ENCODE measurements at regions not wholly inside any gene's neighbourhood (a gene's known extent, or its start where the extent isn't known, plus 50 kb on each side); places are given as distances from the start of the nearest gene placed in this dataset.
"Not testable (repeated sequence)": the region's sequence is repeated elsewhere in the genome, so short reads cannot be mapped to it uniquely, and the experiment has no call there.

DNA sequence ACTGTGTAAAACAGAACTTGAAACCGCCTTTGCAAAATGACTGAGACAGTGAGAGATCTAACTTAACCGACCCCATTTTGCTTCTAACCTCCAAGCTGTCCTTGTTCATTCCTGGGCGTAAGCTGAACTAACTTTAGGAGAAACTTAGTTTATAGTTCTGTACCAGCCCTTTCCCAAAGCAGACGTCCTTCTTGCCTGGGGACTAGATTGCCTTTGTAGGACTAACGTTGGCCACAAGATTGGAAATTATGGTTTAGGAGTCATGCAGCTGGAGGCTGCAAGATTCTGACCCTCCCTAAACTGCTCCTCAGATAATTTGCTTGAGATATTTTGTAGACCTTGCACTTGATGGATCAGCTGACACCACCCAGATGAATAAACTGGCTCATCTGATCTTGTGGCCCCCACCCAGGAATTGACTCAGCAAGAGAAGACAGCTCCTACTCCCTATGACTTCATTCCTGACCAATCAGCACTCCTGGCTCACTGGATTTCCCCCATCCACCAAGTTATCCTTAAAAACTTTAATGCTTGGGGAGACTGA, 219.9 kb upstream of the PROK2 start:
- DNase-seq: no peak

DNA sequence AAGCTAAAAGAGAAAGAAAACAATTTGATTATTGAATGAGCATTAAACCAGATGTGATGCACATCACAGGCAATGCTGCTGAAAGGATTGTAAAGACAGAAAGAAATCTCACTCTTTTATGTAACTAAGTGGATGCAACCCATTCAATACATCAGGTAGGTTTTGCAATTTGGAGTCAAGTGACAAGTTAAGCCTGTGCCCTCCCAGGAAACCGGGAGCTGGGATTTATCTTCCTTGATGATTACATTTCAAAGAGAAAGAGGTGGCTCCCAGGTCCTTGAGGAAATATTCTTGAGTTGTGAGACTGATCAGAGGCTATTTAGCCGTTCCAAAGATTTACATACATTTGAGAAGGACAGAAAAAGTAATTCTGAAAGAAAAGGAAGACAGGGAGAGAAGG, 219.0 kb upstream of the PROK2 start:
- DNase-seq: no peak

DNA sequence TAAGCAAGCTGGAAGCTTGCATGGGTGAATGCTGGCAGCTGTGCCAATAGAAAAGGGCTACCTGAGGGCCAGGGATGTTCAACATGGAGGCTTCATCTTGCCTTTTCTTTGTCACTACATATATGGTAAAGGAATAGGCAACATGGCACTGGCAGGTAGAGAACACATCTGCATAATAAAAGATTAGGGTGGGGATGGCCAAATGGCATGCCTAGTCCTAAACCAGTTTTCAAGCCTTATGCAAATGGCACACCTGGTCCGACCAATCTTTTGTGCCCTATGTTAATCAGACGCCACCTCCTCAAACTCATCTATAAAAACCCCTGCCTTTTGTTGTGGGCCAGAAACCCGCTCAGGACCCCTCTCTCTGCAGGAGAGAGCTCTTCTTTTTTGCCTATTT, 216.8 kb upstream of the PROK2 start:
- DNase-seq: no peak

DNA sequence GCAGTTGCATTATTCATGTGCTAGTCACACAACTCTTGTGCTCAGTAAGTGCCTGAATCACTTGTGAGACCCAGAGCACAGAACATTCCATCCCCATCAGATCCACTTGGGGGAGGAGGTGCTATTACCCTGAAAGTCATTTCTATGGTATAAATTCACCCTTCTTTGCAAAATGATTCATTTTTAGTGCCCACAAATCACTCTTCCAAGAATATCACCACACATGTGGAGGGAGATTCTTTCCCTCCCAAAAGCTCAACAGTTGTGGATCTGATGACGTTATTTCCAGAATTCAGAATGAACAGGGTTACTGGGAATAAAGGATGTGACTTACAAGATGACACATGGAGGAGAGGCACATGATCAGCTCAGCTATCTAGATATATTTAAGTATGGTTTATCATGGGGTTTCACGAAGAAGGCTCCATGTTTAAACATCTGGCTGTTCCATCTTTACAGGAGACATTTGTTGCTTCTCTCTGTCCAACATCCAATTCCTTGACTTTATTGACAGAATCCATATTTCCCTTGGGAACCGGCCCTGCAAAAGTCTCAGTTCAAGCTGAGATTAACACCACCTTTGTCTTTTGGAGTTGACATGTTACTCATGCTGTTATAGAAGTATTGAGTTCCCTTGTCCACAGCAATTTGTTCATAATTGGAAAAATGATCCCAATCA, 214.2 kb upstream of the PROK2 start:
- no peak for DNase-seq

DNA sequence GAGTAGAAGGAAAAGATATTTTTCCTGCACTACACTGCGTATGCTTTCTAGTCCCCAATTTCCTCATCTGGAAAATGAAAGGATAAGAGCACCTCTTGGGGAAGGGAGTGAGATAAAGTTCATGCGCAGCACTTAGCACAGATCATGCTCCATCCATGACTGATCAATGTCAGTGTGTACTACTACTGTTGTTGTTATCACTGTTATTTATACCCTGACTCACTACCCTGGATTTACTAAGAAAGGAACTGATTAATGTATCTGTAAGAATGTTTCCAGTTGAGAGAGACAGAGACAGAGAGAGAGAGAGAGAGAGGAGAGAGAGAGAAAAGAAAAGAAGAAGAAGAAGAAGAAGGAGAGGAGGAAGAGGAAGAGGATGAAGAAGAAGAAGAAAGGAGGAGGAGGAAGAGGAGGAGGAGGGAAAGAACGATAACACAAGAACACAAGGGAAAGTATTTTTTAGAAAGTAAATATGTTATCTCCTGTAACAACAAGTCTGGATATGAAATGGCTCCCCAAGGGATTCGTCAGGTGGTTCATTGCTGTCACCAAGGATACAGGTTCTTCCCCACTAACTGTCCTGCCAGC, 212.2 kb upstream of the PROK2 start:
- DNase-seq: no peak

DNA sequence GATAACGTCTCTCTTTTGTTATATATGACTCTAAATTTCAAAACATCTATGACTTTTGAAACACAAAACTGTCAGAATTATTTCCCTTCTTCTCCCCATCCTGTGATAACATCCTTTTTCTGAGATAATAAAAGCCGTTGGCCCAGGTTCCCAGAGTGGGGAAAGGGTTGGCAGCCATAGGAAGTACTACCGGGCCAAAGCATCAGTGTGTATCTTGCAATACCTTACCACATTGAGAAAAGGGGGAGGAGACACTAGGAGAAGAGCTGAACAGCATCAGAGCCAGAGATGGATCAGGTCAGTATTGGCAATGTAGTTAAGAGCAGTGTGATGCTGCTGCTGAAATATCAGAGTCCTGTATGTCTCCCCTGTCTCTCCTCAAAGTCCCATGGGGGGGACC, 210.0 kb upstream of the PROK2 start:
- no peak for DNase-seq

DNA sequence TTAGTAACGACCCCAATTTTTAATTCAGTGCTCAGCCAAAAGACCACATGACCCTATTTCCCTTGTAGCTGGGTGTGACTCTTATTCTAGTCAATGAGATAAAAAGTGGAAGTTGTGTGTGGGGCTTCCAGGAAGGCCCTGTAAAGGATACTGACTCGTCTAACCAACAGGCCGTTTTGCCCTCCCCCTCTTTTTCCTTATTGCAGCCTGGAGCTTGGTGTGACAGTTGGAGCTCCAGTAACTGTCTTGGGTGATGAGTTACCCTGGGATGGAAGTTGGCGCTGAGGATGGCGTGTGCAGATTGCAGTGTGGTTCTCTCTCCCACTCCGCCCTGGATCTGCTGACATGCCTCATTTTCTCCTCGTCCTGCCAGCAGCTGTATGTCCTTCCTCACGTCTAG, 209.3 kb upstream of the PROK2 start:
- no peak for DNase-seq

DNA sequence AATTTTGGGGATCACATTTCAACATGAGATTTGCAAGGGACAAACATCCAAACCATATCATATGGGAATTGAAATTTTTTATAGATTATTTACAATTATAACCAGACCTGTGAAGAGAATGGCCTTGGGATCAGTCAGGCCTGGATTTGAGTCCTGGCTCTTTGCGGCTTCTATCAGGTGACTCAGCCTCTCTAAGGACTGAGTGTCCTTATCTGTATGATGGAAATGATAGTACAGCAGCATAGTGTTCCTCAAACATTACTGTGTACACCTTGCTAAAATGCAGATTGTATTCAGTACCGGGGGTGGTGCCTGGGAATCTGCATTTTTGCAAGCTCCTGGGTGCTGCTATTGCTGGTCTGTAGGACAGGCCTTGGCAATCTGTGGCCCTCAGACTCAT, 206.7 kb upstream of the PROK2 start:
- DNase-seq: no peak

DNA sequence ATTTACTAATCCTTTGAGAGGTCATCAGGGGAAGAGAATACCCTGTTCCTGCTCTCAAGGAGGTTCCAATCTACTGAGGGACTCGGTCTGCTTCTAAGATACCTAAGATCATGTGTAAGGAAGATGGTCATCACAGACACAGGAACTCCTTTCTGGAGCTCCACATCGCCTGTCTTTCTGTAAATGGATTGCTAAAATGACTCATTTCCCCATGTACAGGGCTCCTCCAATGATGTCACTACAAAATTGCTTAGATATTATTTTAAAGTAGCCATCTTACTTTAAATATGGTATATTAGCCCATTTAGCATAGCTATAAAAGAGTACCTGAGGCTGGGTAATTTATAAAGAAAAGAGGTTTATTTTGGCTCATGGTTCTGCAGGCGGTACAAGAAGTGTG, 206.1 kb upstream of the PROK2 start:
- DNase-seq: no peak

DNA sequence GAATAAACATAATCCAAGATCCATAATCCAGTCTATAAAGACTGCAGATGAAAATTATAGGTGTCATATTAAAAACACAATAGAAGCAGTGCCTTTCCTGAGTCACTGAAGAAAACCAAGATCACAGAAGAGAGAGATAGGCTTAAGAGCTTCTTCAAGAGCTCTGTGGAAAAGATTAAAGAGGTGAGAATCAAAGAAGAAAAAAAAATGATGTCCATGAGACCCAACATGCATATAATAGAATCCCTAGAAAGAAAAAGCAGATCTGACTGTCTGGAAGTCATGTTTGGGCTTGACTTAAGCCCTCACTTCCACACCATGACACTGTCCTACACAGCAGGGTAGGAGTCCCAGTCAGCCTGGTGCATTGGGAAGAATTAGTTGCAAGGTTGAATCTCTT, 205.6 kb upstream of the PROK2 start:
- no peak for DNase-seq

DNA sequence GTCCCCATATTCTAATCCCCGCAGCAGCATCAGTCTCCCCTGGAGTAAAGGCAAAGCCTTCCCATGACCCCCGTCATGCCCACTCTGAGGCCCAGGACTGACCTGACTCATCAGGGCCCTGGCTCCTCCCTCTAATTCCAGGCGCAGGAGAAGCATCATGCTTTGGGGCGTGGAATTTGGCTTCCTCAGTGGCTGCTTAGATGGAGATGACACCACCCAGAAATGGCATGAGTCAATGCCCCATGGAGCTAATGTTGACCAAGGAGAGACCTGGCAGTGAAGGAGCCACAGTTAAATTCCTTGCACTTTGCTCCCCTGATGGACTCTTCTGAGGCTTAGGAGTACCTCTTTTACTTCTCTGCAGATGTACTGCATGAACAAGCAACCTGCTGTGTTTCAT, 204.2 kb upstream of the PROK2 start:
- no peak for DNase-seq

DNA sequence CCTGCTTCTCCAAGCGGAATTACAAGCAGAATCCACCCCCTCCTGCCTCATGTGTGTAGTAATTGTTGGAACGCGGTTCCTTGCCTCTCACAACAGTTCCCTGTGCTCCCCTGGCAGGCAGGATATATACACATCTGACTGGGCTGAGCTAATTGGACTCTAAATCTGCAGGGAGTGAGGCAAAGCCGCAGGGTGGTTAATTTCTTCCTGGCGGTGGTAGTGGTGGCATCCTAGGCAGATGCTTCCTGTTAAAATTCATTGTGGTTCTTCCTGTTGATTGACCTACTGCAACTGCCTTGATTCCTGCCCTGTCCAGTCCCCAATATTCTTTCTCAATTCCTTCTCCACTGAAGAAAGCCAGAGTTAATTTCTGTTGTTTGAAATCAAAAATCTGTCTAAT, 202.9 kb upstream of the PROK2 start:
- no peak for DNase-seq

DNA sequence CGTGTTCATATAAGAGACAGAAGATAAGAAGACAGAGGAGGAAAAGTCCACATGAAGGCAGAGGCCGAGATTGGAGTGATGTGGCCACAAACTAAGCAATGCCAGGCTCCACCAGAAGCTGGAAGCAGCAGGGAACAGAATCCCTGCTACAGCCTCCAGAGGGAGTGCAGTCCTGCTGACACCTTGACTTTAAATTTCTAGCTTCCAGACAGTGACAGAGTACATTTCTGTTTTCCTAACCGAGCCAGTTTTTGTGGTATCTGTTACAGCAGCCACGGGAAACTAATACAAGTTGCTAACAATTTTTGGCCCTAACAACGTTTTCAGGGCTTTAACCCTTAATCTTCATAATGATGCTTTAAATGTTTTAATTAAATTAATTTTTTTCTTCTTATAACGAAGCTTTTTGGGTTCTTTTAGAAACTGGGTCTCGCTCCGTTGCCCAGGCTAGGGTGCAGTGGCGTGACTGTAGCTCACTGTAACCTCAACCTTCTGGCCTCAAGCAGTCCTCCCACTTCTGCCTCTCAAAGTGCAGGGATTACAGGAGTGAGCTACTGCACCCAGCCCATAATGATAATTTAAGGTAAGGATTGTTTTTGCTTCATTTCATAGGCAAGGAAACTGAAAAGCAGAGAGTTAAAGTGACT, 202.3 kb upstream of the PROK2 start:
- no peak for DNase-seq

DNA sequence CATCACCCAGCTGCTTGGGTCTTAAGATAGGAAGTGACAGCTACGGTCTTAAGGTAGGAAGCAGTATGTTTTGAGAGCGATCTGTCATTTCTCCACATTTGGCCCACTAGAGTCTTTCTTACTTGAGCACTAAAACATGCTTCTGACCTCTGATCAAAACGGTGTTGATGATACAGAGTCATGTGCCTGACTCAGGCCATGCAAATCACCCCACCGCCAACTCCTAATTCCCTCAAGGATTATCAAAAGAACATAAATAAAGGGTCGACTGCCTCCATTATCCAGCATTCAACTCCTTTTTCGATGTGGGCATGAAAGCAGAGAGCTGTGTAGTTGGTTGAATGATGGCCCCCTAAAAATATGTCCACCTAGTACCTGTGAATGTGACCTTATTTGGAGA, 201.7 kb upstream of the PROK2 start:
- no peak for DNase-seq

DNA sequence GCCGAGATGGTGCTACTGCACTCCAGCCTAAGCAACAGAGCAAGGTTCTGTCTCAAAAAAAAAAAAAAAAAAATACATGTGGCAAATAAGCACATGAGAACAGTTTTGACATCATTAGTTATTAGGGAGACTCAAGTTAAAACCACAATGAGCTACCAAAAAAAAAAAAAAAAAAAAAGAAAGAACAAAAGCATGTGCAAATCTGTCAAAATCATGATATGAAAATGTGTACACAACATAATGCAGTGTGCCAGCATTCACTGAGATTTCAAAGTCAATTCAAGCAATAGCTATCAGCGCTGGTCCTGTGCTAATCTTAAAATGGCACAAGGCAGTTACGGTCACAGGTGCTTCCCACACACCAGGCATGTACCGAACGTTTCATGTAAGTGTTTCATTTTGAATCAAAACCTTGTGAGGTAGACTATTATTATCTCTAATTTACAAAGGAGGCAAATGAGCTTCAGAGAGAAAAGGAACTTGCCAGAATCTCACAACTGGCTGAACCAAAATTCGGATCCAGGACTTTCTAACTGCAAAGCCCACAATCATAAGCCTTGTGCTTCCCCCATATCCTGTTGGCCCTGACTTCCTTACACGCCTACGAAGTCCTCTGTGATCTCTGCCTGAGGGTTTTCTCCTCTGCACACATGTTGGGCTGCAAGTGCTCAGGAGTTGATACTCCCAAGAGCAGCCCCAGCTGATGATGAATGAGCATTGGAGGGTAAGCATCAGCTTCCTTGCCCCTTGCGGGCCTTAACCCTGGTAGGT, 200.1 kb upstream of the PROK2 start:
- no peak for DNase-seq

DNA sequence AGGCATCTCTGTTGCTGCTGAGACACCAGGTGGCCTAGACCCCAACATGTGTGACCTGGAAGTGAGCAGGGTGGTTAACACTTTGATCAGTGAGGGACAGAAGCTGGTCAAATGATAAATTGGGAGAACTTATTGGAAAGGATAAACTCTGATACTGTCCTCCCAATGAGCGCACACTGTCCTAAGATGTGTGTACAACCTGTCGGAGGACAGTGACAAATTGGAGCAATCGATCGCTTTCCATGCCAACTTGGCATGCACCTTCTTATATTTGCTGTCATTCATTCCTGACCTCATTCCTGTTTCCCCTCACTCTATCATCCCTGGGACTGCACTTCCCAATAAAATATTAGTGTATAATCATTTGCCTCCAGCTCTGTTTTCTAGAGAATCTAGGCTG, 198.7 kb upstream of the PROK2 start:
- DNase-seq: no peak

DNA sequence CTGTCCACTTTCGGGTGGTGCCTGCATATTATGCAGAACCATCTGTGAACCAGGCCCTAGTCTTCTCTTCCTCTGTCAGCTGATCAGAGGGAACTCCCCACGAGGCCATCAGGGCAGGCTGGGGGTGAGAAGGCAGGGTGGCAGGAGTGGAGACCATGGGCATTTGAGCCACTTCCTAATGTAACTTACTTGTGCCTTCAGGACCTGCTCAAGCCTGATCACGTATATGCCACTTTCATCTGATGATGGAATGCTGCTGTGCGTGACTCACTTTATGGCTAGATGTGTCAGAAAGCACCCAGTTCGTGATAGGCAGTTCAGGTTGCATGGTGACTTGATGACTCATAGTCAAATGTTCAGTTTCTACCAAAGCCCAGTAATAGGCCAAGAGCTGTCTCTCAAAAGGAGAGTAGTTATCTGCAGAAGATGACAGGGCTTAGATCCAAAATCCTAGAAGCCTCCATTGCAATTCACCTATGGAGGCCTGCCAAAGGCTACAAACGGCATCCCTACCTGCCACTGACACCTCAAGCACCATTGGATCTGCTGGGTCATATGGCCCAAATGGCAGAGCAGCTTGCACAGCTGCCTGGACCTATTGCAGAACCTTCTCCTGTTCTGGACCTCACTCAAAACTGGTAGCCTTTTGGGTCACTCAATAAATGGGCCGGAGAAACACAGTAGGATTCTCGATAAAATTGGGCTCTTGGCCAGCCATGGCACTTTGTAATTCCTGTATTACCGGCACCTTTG, 197.7 kb upstream of the PROK2 start:
- DNase-seq: not testable (repeated sequence)

DNA sequence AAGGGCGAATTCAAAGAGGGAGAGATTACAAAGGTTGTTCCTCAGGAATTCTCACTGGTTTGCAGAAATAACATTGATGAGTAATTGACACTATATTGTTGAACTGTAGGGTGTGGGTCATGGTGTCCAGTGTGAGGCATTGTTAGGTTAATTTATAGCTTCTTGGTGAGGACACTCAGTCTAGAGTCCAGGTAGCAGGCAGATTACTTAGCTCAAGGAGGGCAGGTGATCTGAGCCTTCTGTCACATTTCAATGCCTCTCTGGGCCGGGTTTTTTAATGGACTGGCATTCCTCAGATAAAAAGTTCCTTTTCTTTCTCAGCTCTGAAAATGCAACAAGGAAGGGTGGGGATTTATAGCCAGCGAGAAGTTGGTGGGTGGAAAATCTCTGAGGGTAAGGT, 194.2 kb upstream of the PROK2 start:
- DNase-seq: no peak

DNA sequence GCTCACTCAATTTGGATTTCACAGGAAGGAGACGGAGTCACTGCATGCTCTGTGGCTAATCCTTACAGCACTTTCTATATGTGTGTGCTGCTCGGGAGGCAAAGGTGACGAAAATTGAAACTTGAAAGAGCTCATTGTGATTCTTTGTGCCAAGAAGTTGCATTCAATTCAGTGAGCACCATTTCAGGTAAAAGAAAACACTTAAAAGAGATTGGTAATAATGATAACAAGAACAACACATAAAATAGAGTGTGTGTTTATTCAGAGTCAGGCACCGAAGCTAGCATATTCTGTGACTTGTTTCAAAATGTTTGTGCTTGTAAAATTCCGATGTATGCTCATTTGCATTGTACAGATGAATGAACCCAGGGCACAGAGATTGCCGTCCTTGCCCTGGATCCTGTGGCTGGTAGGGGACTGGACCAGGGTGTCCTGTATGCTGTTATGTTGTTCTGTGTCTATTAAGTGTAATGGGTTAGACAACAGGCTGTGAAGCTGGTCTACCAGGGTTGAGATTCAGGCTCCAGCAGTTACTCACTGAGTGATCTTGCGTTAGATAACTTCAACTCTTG, 193.3 kb upstream of the PROK2 start:
- DNase-seq: no peak

DNA sequence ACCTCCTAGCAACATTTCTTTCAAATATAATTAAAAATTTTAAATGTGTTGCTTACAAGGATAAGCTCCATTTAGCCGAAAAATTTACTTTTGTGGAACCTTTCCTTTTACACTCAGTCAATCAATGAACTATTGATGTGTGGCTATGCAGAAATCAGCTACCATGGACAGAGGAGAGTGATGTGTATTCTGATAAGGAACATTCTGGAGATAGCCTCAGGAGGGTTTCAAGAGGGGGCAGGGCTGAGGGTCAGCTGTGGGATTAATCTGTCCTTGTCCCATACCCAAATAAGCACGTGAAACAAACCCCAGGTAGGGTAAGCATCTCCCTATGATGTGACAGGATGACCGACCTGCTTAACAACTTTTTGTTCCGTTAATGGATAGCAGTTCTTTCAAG, 192.6 kb upstream of the PROK2 start:
- DNase-seq: no peak

DNA sequence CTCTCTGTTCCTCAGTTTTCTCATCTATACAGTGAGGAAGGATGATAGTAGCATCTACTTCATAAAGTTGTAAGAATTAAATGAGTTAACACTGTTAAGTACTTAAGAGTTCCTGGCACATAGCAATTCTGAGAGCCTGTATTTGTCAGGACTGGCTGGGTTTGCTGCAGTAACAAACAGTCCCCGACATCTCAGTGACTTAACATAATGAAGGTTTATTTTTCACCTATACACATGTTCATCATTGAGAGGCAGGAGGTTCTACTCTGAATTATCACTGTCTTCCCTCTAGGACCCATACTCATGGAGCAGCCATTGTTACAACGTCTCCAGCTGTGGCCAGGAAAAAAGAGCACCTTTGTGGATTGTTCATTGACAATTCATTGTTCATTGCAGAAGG, 190.6 kb upstream of the PROK2 start:
- DNase-seq: no peak

DNA sequence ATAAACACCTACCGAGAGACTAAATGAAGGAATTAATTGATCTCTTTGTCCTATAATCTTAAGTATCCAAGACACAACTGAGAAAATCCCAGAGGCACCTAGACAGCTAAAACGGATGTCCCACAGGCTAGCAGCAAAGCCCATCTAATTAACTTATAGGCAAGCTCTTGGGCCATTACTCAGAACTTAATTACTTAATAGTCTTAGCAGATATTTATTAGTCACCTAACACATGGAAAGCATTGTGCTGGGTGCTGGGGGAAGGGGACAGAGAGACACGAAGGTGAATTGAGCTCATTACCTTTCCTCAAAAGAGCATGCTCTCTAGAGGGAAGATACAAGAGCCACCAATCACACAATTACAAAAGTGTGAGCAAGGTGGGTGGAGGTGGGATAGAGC, 189.8 kb upstream of the PROK2 start:
- no peak for DNase-seq

Measured in activated gamma-delta T cell (primary cell).